HEK293T (cell line): ENCODE measurements at regions not wholly inside any gene's neighbourhood (a gene's known extent, or its start where the extent isn't known, plus 50 kb on each side); places are given as distances from the start of the nearest gene placed in this dataset.

Experiments
- ELF4 ChIP-seq: fragments of 450-650 bp; IDR thresholded peaks from 2 replicates; pipeline ENCODE4 v1.6.1; 2017; ENCODE audit warnings: antibody characterized with exemption
- FOXK2 ChIP-seq: fragments of 450-650 bp; IDR thresholded peaks from 2 replicates; pipeline ENCODE4 v1.6.1; 2016; ENCODE audit warnings: mild to moderate bottlenecking
- NFRKB ChIP-seq: fragments of 450-650 bp; IDR thresholded peaks from 2 replicates; pipeline ENCODE4 v1.6.1; 2016; ENCODE audit warnings: mild to moderate bottlenecking, moderate library complexity
- TARDBP ChIP-seq: fragments of 450-650 bp; IDR thresholded peaks from 2 replicates; pipeline ENCODE4 v1.6.1; 2016

DNA sequence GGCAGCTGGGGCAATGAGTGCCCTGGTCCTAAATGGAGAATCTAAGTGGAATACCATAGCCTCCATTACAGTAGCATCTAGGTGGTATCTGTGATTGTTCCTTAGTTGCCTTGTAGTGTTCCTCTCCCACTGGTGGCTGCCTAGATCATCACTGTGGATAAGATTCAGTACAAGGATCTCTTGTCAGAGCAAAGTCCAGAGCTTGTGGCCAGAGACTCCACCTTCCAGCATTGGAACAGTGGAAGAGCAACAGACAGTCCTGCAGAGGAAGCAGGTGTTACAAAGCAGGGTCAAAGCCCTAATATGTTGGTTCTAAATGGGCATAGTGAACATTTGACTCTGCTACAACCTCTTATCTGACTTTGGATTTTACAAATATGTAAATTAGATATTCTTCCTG lies 194.1 kb upstream of the GRIK2 start:
- TF ChIP-seq ELF4 = no peak
- TF ChIP-seq TARDBP = no peak
- TF ChIP-seq FOXK2 = no peak
- TF ChIP-seq NFRKB = no peak
